ENCODE measurements at regions not wholly inside any gene's neighbourhood (a gene's known extent, or its start where the extent isn't known, plus 50 kb on each side); places are given as distances from the start of the nearest gene placed in this dataset.

DNA sequence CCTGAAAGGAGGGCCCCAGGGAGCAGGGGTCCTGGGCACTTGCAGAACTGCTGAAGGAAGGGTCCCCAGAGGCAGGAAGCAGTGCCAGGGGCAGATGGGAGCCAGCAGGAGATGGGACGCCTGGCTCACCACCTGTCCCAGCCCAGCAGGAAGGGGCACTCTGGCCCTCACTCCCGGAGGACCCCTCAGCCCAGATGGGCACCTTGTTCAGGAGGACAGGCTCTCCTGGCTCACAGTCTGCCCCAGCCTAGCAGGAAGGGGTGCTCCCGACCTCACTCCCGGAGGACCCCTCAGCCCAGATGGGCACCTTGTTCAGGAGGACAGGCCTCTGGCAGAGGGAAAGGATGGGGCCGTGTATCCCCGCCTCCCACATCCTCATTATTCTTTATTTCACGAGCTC, 331.4 kb upstream of the SHH start:
- DNase-seq (ENCODE audit: low read depth in 1 of 2, low spot score in 1 of 2): no peak
- Histone ChIP-seq H3K27ac (replicated peaks) (no peak overlapping the region), H3K4me3 (replicated peaks; ENCODE audit: insufficient read depth, low read length) (no peak overlapping the region), H3K27me3 (ENCODE audit: insufficient read depth, poor library complexity, severe bottlenecking) (no peaks in the 10 kb centered on the region)
- TF ChIP-seq, protein P1, sequence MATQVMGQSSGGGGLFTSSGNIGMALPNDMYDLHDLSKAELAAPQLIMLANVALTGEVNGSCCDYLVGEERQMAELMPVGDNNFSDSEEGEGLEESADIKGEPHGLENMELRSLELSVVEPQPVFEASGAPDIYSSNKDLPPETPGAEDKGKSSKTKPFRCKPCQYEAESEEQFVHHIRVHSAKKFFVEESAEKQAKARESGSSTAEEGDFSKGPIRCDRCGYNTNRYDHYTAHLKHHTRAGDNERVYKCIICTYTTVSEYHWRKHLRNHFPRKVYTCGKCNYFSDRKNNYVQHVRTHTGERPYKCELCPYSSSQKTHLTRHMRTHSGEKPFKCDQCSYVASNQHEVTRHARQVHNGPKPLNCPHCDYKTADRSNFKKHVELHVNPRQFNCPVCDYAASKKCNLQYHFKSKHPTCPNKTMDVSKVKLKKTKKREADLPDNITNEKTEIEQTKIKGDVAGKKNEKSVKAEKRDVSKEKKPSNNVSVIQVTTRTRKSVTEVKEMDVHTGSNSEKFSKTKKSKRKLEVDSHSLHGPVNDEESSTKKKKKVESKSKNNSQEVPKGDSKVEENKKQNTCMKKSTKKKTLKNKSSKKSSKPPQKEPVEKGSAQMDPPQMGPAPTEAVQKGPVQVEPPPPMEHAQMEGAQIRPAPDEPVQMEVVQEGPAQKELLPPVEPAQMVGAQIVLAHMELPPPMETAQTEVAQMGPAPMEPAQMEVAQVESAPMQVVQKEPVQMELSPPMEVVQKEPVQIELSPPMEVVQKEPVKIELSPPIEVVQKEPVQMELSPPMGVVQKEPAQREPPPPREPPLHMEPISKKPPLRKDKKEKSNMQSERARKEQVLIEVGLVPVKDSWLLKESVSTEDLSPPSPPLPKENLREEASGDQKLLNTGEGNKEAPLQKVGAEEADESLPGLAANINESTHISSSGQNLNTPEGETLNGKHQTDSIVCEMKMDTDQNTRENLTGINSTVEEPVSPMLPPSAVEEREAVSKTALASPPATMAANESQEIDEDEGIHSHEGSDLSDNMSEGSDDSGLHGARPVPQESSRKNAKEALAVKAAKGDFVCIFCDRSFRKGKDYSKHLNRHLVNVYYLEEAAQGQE (IDR thresholded peaks at IDR 0.05; ENCODE audit: insufficient replicate concordance, low read depth): no peak
- no peak for TF ChIP-seq SPI1 (IDR thresholded peaks at IDR 0.05; ENCODE audit: borderline replicate concordance, low read depth)
- TF ChIP-seq, protein P2, sequence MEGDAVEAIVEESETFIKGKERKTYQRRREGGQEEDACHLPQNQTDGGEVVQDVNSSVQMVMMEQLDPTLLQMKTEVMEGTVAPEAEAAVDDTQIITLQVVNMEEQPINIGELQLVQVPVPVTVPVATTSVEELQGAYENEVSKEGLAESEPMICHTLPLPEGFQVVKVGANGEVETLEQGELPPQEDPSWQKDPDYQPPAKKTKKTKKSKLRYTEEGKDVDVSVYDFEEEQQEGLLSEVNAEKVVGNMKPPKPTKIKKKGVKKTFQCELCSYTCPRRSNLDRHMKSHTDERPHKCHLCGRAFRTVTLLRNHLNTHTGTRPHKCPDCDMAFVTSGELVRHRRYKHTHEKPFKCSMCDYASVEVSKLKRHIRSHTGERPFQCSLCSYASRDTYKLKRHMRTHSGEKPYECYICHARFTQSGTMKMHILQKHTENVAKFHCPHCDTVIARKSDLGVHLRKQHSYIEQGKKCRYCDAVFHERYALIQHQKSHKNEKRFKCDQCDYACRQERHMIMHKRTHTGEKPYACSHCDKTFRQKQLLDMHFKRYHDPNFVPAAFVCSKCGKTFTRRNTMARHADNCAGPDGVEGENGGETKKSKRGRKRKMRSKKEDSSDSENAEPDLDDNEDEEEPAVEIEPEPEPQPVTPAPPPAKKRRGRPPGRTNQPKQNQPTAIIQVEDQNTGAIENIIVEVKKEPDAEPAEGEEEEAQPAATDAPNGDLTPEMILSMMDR (IDR thresholded peaks at IDR 0.05; ENCODE audit: insufficient read depth, low read length): no peak
- no peak for TF ChIP-seq POLR2AphosphoS5 (IDR thresholded peaks at IDR 0.05; ENCODE audit: low read depth)
- no peak for TF ChIP-seq GABPA (IDR thresholded peaks at IDR 0.05; ENCODE audit: low read depth)

- no peak for DNase-seq (ENCODE audit: low read depth in 1 of 2, low spot score in 1 of 2)
- Histone ChIP-seq H3K27ac (replicated peaks) (no peak overlapping the region), H3K27me3 (ENCODE audit: insufficient read depth, poor library complexity, severe bottlenecking) (no peaks in the 10 kb centered on the region), H3K4me3 (replicated peaks; ENCODE audit: insufficient read depth, low read length) (no peak overlapping the region)
- TF ChIP-seq POLR2AphosphoS5 (IDR thresholded peaks at IDR 0.05; ENCODE audit: low read depth): no peak
- TF ChIP-seq, protein P2 (IDR thresholded peaks at IDR 0.05; ENCODE audit: insufficient read depth, low read length): no peak
- TF ChIP-seq SPI1 (IDR thresholded peaks at IDR 0.05; ENCODE audit: borderline replicate concordance, low read depth): no peak
- TF ChIP-seq, protein P1 (IDR thresholded peaks at IDR 0.05; ENCODE audit: insufficient replicate concordance, low read depth): no peak
- no peak for TF ChIP-seq GABPA (IDR thresholded peaks at IDR 0.05; ENCODE audit: low read depth)
Measured at GRCh38 chr7:156143158-156143557, 330.9 kb upstream of the SHH start.

GRCh38 chr7:156141941-156142340, 329.7 kb upstream of the SHH start:
- TF ChIP-seq, protein P2 (IDR thresholded peaks at IDR 0.05; ENCODE audit: insufficient read depth, low read length): no peak
- TF ChIP-seq, protein P1 (IDR thresholded peaks at IDR 0.05; ENCODE audit: insufficient replicate concordance, low read depth): no peak
- TF ChIP-seq GABPA (IDR thresholded peaks at IDR 0.05; ENCODE audit: low read depth) (no peak), SPI1 (IDR thresholded peaks at IDR 0.05; ENCODE audit: borderline replicate concordance, low read depth) (no peak)
- Histone ChIP-seq H3K27ac (replicated peaks) (no peak overlapping the region), H3K27me3 (ENCODE audit: insufficient read depth, poor library complexity, severe bottlenecking) (no peaks in the 10 kb centered on the region), H3K4me3 (replicated peaks; ENCODE audit: insufficient read depth, low read length) (no peak overlapping the region)
- no peak for DNase-seq (ENCODE audit: low read depth in 1 of 2, low spot score in 1 of 2)
